K562 (cell line): ENCODE measurements at regions not wholly inside any gene's neighbourhood (a gene's known extent, or its start where the extent isn't known, plus 50 kb on each side); places are given as distances from the start of the nearest gene placed in this dataset.

Experiments
- ATAC-seq: fragments of 200-7000 bp; cut with Tn5 transposase; 3 replicates; pipeline ENCODE4 v1.9.1; 2020; ENCODE audit warnings: moderate library complexity
- BruUV-seq: library from RNA; stranded (reverse); fragments of 400-500 nt; replicated peaks from 2 replicates; lab custom pipeline; 2021; lab: Mats Ljungman, UMichigan
- CTCF ChIA-PET: fragments of 300-600 bp; formaldehyde crosslinking; extraction: SDS; loops from one replicate; lab custom pipeline; 2021; ENCODE audit warnings: low intra/inter-chr PET ratio; lab: Yijun Ruan, JAX
- POLR2A ChIA-PET: fragments of 300-600, 350-650 bp; sonication (Branson Sonifier 250); formaldehyde crosslinking; extraction: SDS; loops from one replicate; lab custom pipeline; 2021; ENCODE audit warnings: antibody characterized with exemption, inconsistent platforms; lab: Yijun Ruan, JAX
- DNase-seq, 4 experiments: peaks; one replicate each; pipeline versions ENCODE4 v3.0.0 to v3.0.0-alpha.2; 2011 to 2018; ENCODE audit warnings: low spot score in 3 of 4, mixed read lengths in 3 of 4; ENCODE audit errors: extremely low read depth in 1 of 4
- FAIRE-seq: peaks from 2 replicates; lab custom pipeline; 2011; peaks lifted over from hg19 to GRCh38; lab: Jason Lieb, UNC
- H2AFZ ChIP-seq: 2 replicates; pipeline ENCODE4 v1.6.0; 2011; ENCODE audit warnings: low read depth, low read length, control low read depth, inconsistent platforms
- H3K27ac ChIP-seq: fragments of 200-600 bp; 3 replicates; pipeline ENCODE4 v1.8.0; 2011; ENCODE audit warnings: low read depth, mild to moderate bottlenecking, control low read depth, inconsistent platforms, low read length, moderate library complexity, mixed read lengths; ENCODE audit errors: extremely low read depth
- H3K27me3 ChIP-seq, 2 experiments: fragments of 300-600 bp in 1 of 2; 2 replicates in 1 of 2; 3 replicates in 1 of 2; pipeline versions ENCODE4 v1.6.0 to v1.8.0; 2011; ENCODE audit warnings: inconsistent platforms in 2 of 2, low read length in 2 of 2, mild to moderate bottlenecking in 1 of 2, mixed read lengths in 1 of 2, moderate library complexity in 1 of 2; ENCODE audit not compliant: control insufficient read depth in 2 of 2, insufficient read depth in 2 of 2
- H3K36me3 ChIP-seq: fragments of 300-600 bp; 3 replicates; pipeline ENCODE4 v1.8.0; 2011; ENCODE audit warnings: mild to moderate bottlenecking, low read length, inconsistent platforms; ENCODE audit not compliant: control insufficient read depth, insufficient read depth
- H3K4me1 ChIP-seq, 2 experiments: fragments of 200-600 bp in 1 of 2; replicated peaks in 1 of 2; 2 replicates in 1 of 2; 3 replicates in 1 of 2; pipeline versions ENCODE4 v1.5.1 to v1.8.0; 2011; ENCODE audit warnings: inconsistent platforms in 2 of 2, low read length in 2 of 2, mild to moderate bottlenecking in 1 of 2, mixed read lengths in 1 of 2, moderate library complexity in 1 of 2; ENCODE audit not compliant: control insufficient read depth in 2 of 2, insufficient read depth in 2 of 2
- H3K4me2 ChIP-seq: 2 replicates; pipeline ENCODE4 v1.6.1; 2011; ENCODE audit warnings: low read length, control low read depth, inconsistent platforms, mixed read lengths; ENCODE audit not compliant: insufficient read depth
- H3K4me3 ChIP-seq: fragments of 200-600 bp; sonication (generic), shearing (Covaris generic); 2 replicates; pipeline ENCODE4 v1.5.1; 2016; ENCODE audit warnings: control low read depth, inconsistent platforms
- H3K79me2 ChIP-seq: fragments of 200-600 bp; 3 replicates; pipeline ENCODE4 v1.8.0; 2011; ENCODE audit warnings: low read length, inconsistent platforms; ENCODE audit not compliant: control insufficient read depth, insufficient read depth
- H3K9ac ChIP-seq, 2 experiments: 2 replicates each; pipeline versions ENCODE4 v1.6.0 to v1.6.1; 2011; ENCODE audit warnings: low read depth in 2 of 2, low read length in 2 of 2, control low read depth in 1 of 2, inconsistent platforms in 1 of 2, mild to moderate bottlenecking in 1 of 2, mixed read lengths in 1 of 2; ENCODE audit not compliant: insufficient read depth in 1 of 2
- H3K9me1 ChIP-seq: one replicate; pipeline ENCODE4 v1.6.0; 2011; ENCODE audit warnings: inconsistent platforms, mild to moderate bottlenecking, low read length, moderate library complexity; ENCODE audit not compliant: control insufficient read depth, insufficient read depth
- H3K9me3 ChIP-seq: replicated peaks from 2 replicates; pipeline ENCODE4 v1.5.1; 2011; ENCODE audit warnings: low read depth, low read length, inconsistent platforms; ENCODE audit not compliant: control insufficient read depth, insufficient read depth
- H4K20me1 ChIP-seq: replicated peaks from 2 replicates; pipeline ENCODE4 v1.6.1; 2011; ENCODE audit warnings: low read length, inconsistent platforms, mixed read lengths; ENCODE audit not compliant: control insufficient read depth, insufficient read depth
- C11orf30 ChIP-seq: fragments of 450-650 bp; IDR thresholded peaks from 2 replicates; pipeline ENCODE4 v1.6.1; 2016; ENCODE audit warnings: low read depth, mild to moderate bottlenecking
- CTBP1 ChIP-seq: fragments of 450-650 bp; IDR thresholded peaks from 2 replicates; pipeline ENCODE4 v1.6.1; 2016; ENCODE audit warnings: borderline replicate concordance
- FOSL1 ChIP-seq: fragments of 200-800 bp; sonication (Bioruptor generic); conservative IDR thresholded peaks from 2 replicates; pipeline ENCODE4 v1.6.1; 2016; ENCODE audit warnings: missing genetic modification characterization, missing compliant biosample characterization
- ID3 ChIP-seq, 2 experiments: fragments of 250-450 bp in 1 of 2; fragments of 450-650 bp in 1 of 2; sonication (Bioruptor Pico) in 1 of 2; IDR thresholded peaks; 2 replicates each; pipeline versions ENCODE4 v1.6.1 to v1.8.0; 2016 to 2021; ENCODE audit warnings: mild to moderate bottlenecking in 2 of 2, moderate library complexity in 2 of 2, missing compliant biosample characterization in 1 of 2, missing genetic modification characterization in 1 of 2
- KAT7 ChIP-seq: sonication (generic); formaldehyde crosslinking; IDR thresholded peaks from 2 replicates; pipeline ENCODE4 v1.8.0; 2022; ENCODE audit warnings: missing genetic modification reagents, mild to moderate bottlenecking, borderline replicate concordance
- MBD2 ChIP-seq: sonication (generic); IDR thresholded peaks from 2 replicates; pipeline ENCODE4 v1.6.1; 2016; ENCODE audit warnings: low read depth, borderline replicate concordance
- MTA2 ChIP-seq: fragments of 450-650 bp; IDR thresholded peaks from 2 replicates; pipeline ENCODE4 v1.6.1; 2016; ENCODE audit warnings: low read depth
- NBN ChIP-seq: fragments of 450-650 bp; IDR thresholded peaks from 2 replicates; pipeline ENCODE4 v1.6.1; 2016; ENCODE audit warnings: low read depth, mild to moderate bottlenecking
- POLR2AphosphoS5 ChIP-seq: IDR thresholded peaks from 2 replicates; pipeline ENCODE4 v1.6.1; 2011; ENCODE audit warnings: mild to moderate bottlenecking, low read depth, low read length, moderate library complexity; ENCODE audit not compliant: control insufficient read depth, insufficient read depth
- PTTG1 ChIP-seq: fragments of 450-650 bp; IDR thresholded peaks from 2 replicates; pipeline ENCODE4 v1.6.1; 2016; ENCODE audit warnings: low read depth, mild to moderate bottlenecking, missing genetic modification characterization, missing compliant biosample characterization
- SMAD3 ChIP-seq: fragments of 450-650 bp; formaldehyde crosslinking; conservative IDR thresholded peaks from 2 replicates; pipeline ENCODE4 v1.4.0; 2020; ENCODE audit warnings: mild to moderate bottlenecking
- ZC3H4 ChIP-seq: sonication (generic); formaldehyde crosslinking; IDR thresholded peaks from 2 replicates; pipeline ENCODE4 v1.9.0; 2021; ENCODE audit warnings: missing genetic modification reagents, borderline replicate concordance
- ZNF431 ChIP-seq: sonication (generic); formaldehyde crosslinking; IDR thresholded peaks from 2 replicates; pipeline ENCODE4 v1.8.0; 2022; ENCODE audit warnings: mild to moderate bottlenecking, missing genetic modification reagents
- ZNF589 ChIP-seq: fragments of 200-800 bp; sonication (Bioruptor generic); IDR thresholded peaks from 2 replicates; pipeline ENCODE4 v1.6.1; 2016; ENCODE audit warnings: low read depth, missing genetic modification characterization, missing compliant biosample characterization
- WGBS: fragments of 100-300 bp; shearing (Covaris generic); methylation state at CpG from one replicate; pipeline ENCODE4 v1.1.6; 2016; ENCODE audit warnings: low coverage, mixed read lengths; ENCODE audit not compliant: insufficient coverage; ENCODE audit errors: missing lambda C conversion rate; 5-methylcytosine and 5-hydroxymethylcytosine counted together
- in situ Hi-C: fragments of 300-500 bp; cut with MboI; formaldehyde crosslinking; loops from 4 replicates; pipeline ENCODE4 v1.15.0; 2018; ENCODE audit warnings: inconsistent platforms, mixed read lengths
- intact Hi-C: fragments of 100-400 bp; cut with micrococcal nuclease; formaldehyde crosslinking; loops from 2 replicates; pipeline ENCODE4 v1.14.2; 2022
- TF ChIP-seq, protein P1 (sequence below): fragments of 450-650 bp; IDR thresholded peaks from 2 replicates; pipeline ENCODE4 v1.6.1; 2017; ENCODE audit warnings: antibody characterized with exemption, mild to moderate bottlenecking

GRCh38 chr1:4511374-4511773 is 143.0 kb upstream of the AJAP1 start (continued):
- TF ChIP-seq POLR2AphosphoS5 (no peak), ID3 (CRISPR knock-in tag; IDR thresholded peaks at IDR 0.05) (no peak), ID3 (tag; IDR thresholded peaks at IDR 0.05) (no peak), SMAD3 (CRISPR knock-in tag) (no peak), ZNF431 (CRISPR knock-in tag) (no peak), MTA2 (no peak)
- TF ChIP-seq, protein P1, sequence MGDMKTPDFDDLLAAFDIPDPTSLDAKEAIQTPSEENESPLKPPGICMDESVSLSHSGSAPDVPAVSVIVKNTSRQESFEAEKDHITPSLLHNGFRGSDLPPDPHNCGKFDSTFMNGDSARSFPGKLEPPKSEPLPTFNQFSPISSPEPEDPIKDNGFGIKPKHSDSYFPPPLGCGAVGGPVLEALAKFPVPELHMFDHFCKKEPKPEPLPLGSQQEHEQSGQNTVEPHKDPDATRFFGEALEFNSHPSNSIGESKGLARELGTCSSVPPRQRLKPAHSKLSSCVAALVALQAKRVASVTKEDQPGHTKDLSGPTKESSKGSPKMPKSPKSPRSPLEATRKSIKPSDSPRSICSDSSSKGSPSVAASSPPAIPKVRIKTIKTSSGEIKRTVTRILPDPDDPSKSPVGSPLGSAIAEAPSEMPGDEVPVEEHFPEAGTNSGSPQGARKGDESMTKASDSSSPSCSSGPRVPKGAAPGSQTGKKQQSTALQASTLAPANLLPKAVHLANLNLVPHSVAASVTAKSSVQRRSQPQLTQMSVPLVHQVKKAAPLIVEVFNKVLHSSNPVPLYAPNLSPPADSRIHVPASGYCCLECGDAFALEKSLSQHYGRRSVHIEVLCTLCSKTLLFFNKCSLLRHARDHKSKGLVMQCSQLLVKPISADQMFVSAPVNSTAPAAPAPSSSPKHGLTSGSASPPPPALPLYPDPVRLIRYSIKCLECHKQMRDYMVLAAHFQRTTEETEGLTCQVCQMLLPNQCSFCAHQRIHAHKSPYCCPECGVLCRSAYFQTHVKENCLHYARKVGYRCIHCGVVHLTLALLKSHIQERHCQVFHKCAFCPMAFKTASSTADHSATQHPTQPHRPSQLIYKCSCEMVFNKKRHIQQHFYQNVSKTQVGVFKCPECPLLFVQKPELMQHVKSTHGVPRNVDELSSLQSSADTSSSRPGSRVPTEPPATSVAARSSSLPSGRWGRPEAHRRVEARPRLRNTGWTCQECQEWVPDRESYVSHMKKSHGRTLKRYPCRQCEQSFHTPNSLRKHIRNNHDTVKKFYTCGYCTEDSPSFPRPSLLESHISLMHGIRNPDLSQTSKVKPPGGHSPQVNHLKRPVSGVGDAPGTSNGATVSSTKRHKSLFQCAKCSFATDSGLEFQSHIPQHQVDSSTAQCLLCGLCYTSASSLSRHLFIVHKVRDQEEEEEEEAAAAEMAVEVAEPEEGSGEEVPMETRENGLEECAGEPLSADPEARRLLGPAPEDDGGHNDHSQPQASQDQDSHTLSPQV, result no peak

GRCh38 chr1:4512636-4513035 is 141.8 kb upstream of the AJAP1 start:
- POLR2A ChIA-PET, result no interaction called here
- no peaks in the 10 kb centered on the region for H3K79me2 ChIP-seq
- peaks cover 3 to 22% of the 10 kb centered on the region in 2 experiments; a peak in 3 of 5 replicates for H3K27me3 ChIP-seq
- no peak for TF ChIP-seq KAT7
- TF ChIP-seq FOSL1 (tag), result no peak
- TF ChIP-seq MBD2, result no peak
- TF ChIP-seq ZNF589, result no peak
- TF ChIP-seq ZC3H4 (CRISPR knock-in tag), result no peak
- TF ChIP-seq PTTG1 (tag), result no peak
- TF ChIP-seq CTBP1, result no peak
- no peak for TF ChIP-seq NBN
- TF ChIP-seq C11orf30, result no peak

More at GRCh38 chr1:4512636-4513035, 141.8 kb upstream of the AJAP1 start:
- Histone ChIP-seq H3K9me3 (no peaks in the 10 kb centered on the region), H3K27ac (no peak overlapping the region), H3K4me2 (no peak overlapping the region), H3K4me3 (no peak overlapping the region), H4K20me1 (no peaks in the 10 kb centered on the region; the same call in 1 of the 2 replicates), H3K9ac (no peak overlapping the region), H3K36me3 (no peaks in the 10 kb centered on the region), H2AFZ (no peak overlapping the region), H3K9me1 (no peaks in the 10 kb centered on the region), H3K4me1 (no peaks in the 10 kb centered on the region)
- FAIRE-seq (no peak), DNase-seq (no peak), ATAC-seq (no peak)
- intact Hi-C loops (no loop called here), in situ Hi-C loops (no loop called here)
- 0% methylated on average over 6 of the region's 6 CpGs for WGBS
- BruUV-seq, result no TSS peak
- CTCF ChIA-PET, result no interaction called here
